ENCODE measurements at regions not wholly inside any gene's neighbourhood (a gene's known extent, or its start where the extent isn't known, plus 50 kb on each side); places are given as distances from the start of the nearest gene placed in this dataset.

DNA sequence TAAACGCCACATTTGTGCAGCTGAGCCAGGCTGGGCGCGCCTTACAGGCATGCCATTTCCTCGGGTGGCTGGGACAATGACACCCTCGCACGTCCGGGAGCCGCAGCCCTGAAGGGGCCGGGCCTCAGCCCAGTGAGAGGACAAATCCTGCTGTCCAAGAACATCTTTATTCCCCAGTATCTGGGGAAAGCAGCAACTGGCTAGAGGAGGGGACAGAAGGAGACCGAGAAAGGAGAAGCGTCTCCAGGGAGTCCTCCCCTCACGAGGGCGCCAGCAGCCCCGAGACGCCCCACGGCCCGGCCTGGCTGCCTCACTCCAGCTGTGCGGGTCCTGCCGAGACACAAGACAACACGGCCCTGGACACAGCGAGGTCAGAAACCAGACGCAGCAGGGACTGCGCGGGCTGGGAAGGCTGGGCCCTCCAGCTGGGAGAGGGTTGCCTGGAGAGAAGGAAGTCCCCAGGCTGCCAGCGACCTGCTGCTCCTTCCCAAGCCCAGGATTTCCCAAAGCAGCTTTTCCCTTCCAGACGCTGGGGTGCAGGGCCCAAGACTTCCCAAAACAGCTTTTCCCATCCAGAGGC lies 130.2 kb downstream of the CHSY1 start:
- TF ChIP-seq CEBPB (tag; IDR thresholded peaks at IDR 0.05) (no peak), EZH2 (IDR thresholded peaks at IDR 0.05; ENCODE audit: borderline replicate concordance, low read depth, low read length) (no peak), ZNF263 (CRISPR knock-in tag; IDR thresholded peaks at IDR 0.05; ENCODE audit: borderline replicate concordance) (peak; percentile 73; the same call in 1 of the 2 replicates), MTA1 (IDR thresholded peaks at IDR 0.05; ENCODE audit: borderline replicate concordance) (no peak), SMARCB1 (IDR thresholded peaks at IDR 0.05; ENCODE audit: insufficient read length, low read depth) (no peak), MAFG (tag; conservative IDR thresholded peaks at IDR 0.05) (no peak), GABPB1 (CRISPR knock-in tag; IDR thresholded peaks at IDR 0.05) (no peak)
- TF ChIP-seq, protein P1, sequence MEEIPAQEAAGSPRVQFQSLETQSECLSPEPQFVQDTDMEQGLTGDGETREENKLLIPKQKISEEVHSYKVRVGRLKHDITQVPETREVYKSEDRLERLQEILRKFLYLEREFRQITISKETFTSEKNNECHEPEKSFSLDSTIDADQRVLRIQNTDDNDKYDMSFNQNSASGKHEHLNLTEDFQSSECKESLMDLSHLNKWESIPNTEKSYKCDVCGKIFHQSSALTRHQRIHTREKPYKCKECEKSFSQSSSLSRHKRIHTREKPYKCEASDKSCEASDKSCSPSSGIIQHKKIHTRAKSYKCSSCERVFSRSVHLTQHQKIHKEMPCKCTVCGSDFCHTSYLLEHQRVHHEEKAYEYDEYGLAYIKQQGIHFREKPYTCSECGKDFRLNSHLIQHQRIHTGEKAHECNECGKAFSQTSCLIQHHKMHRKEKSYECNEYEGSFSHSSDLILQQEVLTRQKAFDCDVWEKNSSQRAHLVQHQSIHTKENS (CRISPR knock-in tag; IDR thresholded peaks at IDR 0.05), result no peak
